ENCODE measurements at regions not wholly inside any gene's neighbourhood (a gene's known extent, or its start where the extent isn't known, plus 50 kb on each side); places are given as distances from the start of the nearest gene placed in this dataset.
"Not testable (repeated sequence)": the region's sequence is repeated elsewhere in the genome, so short reads cannot be mapped to it uniquely, and the experiment has no call there.

DNA sequence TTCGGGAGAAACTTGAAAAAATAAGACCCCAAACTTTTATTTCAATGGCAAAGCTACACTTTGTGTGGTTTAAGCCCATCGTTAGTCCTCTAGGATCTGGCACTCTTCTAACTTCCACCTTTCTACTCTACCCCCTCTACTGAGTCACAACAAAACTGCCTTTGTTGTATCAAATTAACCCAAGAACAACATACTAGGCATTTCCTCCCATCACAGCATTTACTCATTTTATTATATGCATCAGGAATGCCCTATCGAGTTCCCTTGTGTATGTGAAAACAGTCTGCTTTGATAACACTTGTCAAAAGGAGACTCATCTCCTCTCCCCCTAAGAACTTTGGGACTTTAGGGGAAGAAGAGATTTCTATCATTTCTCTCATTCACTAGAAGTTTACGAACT, 158.9 kb upstream of the FREM1 start:
- 72% methylated on average over 4 of the region's 4 CpGs for whole genome bisulfite sequencing
- no peak overlapping the region for H3K4me3 ChIP-seq
- no peaks in the 10 kb centered on the region for H3K27me3 ChIP-seq
- no peaks in the 10 kb centered on the region for H3K4me1 ChIP-seq
- TF ChIP-seq POLR2AphosphoS5 (IDR thresholded peaks at IDR 0.05): no peak
- H3K9me3 ChIP-seq: no peaks in the 10 kb centered on the region
- no peaks in the 10 kb centered on the region for H3K36me3 ChIP-seq
- no peak overlapping the region for H3K27ac ChIP-seq
- DNase-seq (ENCODE audit: low spot score in 2 of 2): no peak

GRCh38 chr9:15068261-15068660, 158.0 kb upstream of the FREM1 start:
- no peaks in the 10 kb centered on the region for H3K27me3 ChIP-seq
- no peak overlapping the region for H3K27ac ChIP-seq
- DNase-seq (ENCODE audit: low spot score in 2 of 2): no peak
- WGBS: 65% methylated on average over 4 of the region's 4 CpGs
- no peaks in the 10 kb centered on the region for H3K9me3 ChIP-seq
- H3K4me1 ChIP-seq: no peaks in the 10 kb centered on the region
- H3K36me3 ChIP-seq: no peaks in the 10 kb centered on the region
- H3K4me3 ChIP-seq: no peak overlapping the region
- TF ChIP-seq POLR2A (IDR thresholded peaks at IDR 0.05): no peak
- no peak for TF ChIP-seq CTCF (IDR thresholded peaks at IDR 0.05)
- TF ChIP-seq EP300 (IDR thresholded peaks at IDR 0.05): no peak
- no peak for TF ChIP-seq POLR2AphosphoS5 (IDR thresholded peaks at IDR 0.05)

DNA sequence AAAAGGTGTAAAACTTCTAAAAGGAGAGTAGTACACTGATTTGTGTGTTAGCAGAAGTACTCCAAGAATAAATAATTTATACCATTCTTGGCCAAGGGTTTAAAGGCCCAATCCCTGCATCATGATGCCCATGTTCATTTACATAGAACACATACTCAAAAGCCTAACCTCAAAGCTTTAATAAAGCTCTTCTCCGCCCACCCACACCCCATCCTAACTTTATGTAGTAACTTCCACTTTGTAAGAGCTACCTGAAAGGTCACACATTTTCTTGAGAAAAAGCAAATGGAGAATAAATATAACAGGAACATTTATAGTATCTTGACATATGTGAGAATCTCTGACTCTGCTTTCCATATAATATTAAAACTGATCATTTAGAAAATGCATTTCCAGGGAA, 148.8 kb upstream of the FREM1 start:
- DNase-seq (ENCODE audit: low spot score in 2 of 2): no peak
- H3K4me3 ChIP-seq: no peak overlapping the region
- H3K9me3 ChIP-seq: no peaks in the 10 kb centered on the region
- WGBS: 94% methylated on average over 1 of the region's 1 CpG
- no peak for TF ChIP-seq POLR2AphosphoS5 (IDR thresholded peaks at IDR 0.05)
- no peak for TF ChIP-seq POLR2A (IDR thresholded peaks at IDR 0.05)
- no peaks in the 10 kb centered on the region for H3K4me1 ChIP-seq
- no peaks in the 10 kb centered on the region for H3K36me3 ChIP-seq
- H3K27me3 ChIP-seq: no peaks in the 10 kb centered on the region
- H3K27ac ChIP-seq: no peak overlapping the region

DNA sequence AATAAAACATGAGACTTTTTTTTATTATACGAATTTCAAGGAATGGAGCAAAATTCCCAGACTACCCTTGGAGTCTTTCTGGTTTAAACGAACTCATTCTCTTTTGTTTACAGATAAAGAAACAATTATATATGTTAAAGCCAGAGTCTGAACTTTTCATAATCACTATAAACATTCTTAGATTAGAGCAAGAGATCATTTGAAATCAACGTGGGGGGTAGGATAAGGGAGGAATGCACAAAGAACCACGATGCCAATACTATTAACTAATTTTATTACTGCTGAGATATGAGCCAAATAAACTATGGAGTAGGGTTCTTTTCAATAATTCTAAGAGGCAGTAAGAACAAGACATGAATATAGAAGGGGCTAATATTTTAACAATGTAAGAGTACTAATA, 148.0 kb upstream of the FREM1 start:
- WGBS: 56% methylated on average over 4 of the region's 4 CpGs
- H3K9me3 ChIP-seq: no peaks in the 10 kb centered on the region
- H3K27me3 ChIP-seq: no peaks in the 10 kb centered on the region
- no peaks in the 10 kb centered on the region for H3K4me1 ChIP-seq
- no peak overlapping the region for H3K27ac ChIP-seq
- no peaks in the 10 kb centered on the region for H3K36me3 ChIP-seq
- no peak for DNase-seq (ENCODE audit: low spot score in 2 of 2)
- H3K4me3 ChIP-seq: no peak overlapping the region
- no peak for TF ChIP-seq POLR2A (IDR thresholded peaks at IDR 0.05)
- no peak for TF ChIP-seq POLR2AphosphoS5 (IDR thresholded peaks at IDR 0.05)
- no peak for TF ChIP-seq EP300 (IDR thresholded peaks at IDR 0.05)
- TF ChIP-seq CTCF (IDR thresholded peaks at IDR 0.05): no peak

- H3K36me3 ChIP-seq; H3K27ac ChIP-seq; H3K9me3 ChIP-seq; H3K4me1 ChIP-seq; H3K27me3 ChIP-seq; DNase-seq (ENCODE audit: low spot score in 2 of 2); H3K4me3 ChIP-seq: not testable (repeated sequence)
- WGBS: 51% methylated on average over 4 of the region's 4 CpGs
Measured at GRCh38 chr9:15055284-15055683, 145.1 kb upstream of the FREM1 start.

GRCh38 chr9:15048772-15049171, 138.5 kb upstream of the FREM1 start:
- WGBS: 59% methylated on average over 1 of the region's 1 CpG
- H3K4me3 ChIP-seq: no peak overlapping the region
- H3K9me3 ChIP-seq: no peaks in the 10 kb centered on the region
- H3K4me1 ChIP-seq: no peaks in the 10 kb centered on the region
- no peaks in the 10 kb centered on the region for H3K27me3 ChIP-seq
- no peak for TF ChIP-seq POLR2AphosphoS5 (IDR thresholded peaks at IDR 0.05)
- no peak for TF ChIP-seq CTCF (IDR thresholded peaks at IDR 0.05)
- TF ChIP-seq POLR2A (IDR thresholded peaks at IDR 0.05): no peak
- no peak for TF ChIP-seq EP300 (IDR thresholded peaks at IDR 0.05)
- H3K36me3 ChIP-seq: no peaks in the 10 kb centered on the region
- no peak for DNase-seq (ENCODE audit: low spot score in 2 of 2)
- no peak overlapping the region for H3K27ac ChIP-seq

DNA sequence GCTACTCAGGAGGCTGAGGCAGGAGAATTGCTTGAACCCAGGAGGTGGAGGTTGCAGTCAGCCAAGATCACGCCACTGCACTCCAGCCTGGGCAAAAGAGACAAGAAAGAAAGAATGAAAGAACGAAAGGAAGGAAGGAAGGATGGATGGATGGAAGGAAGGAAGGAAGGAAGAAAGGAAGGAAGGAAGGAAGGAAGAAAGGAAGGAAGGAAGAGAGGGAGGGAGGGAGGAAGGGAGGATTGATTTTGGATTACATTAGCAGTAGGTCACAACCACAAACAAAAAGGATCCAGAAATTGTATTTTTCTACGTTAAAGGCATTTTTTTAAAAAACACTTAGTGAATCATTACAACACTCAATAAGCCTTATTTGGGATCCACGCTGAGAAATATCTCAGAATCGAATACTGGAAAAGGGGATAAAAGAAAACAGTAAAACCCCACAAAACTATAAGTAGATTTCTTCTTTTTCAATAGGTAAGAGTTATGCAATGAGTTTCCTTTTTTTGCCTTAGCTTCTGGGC, 136.9 kb upstream of the FREM1 start:
- no peak overlapping the region for H3K4me3 ChIP-seq
- H3K27ac ChIP-seq: no peak overlapping the region
- no peaks in the 10 kb centered on the region for H3K27me3 ChIP-seq
- no peaks in the 10 kb centered on the region for H3K36me3 ChIP-seq
- no peaks in the 10 kb centered on the region for H3K4me1 ChIP-seq
- H3K9me3 ChIP-seq: no peaks in the 10 kb centered on the region
- WGBS: 84% methylated on average over 5 of the region's 5 CpGs
- TF ChIP-seq CTCF (IDR thresholded peaks at IDR 0.05): no peak
- no peak for TF ChIP-seq POLR2AphosphoS5 (IDR thresholded peaks at IDR 0.05)
- no peak for TF ChIP-seq POLR2A (IDR thresholded peaks at IDR 0.05)
- TF ChIP-seq EP300 (IDR thresholded peaks at IDR 0.05): no peak
- no peak for DNase-seq (ENCODE audit: low spot score in 2 of 2)
